CD4-positive, alpha-beta T cell (primary cell): ENCODE measurements at regions not wholly inside any gene's neighbourhood (a gene's known extent, or its start where the extent isn't known, plus 50 kb on each side); places are given as distances from the start of the nearest gene placed in this dataset.

Experiments
- ATAC-seq: fragments of 200-7000 bp; cut with Tn5 transposase; one replicate; pipeline ENCODE4 v1.10.0; 2022; ENCODE audit warnings: mild to moderate bottlenecking; ENCODE audit not compliant: poor library complexity
- CTCF ChIA-PET: fragments of 350-600 bp; sonication (Branson Sonifier 250); formaldehyde crosslinking; loops from one replicate; lab custom pipeline; 2021; ENCODE audit warnings: antibody characterized with exemption, inconsistent platforms; lab: Charles Lee
- POLR2A ChIA-PET: fragments of 350-600 bp; sonication (Branson Sonifier 250); formaldehyde crosslinking; loops from one replicate; lab custom pipeline; 2021; ENCODE audit warnings: antibody characterized with exemption, inconsistent platforms; lab: Charles Lee
- DNase-seq, 14 experiments: peaks; one replicate each; pipeline ENCODE4 v3.0.0-alpha.2; 2013 to 2020; ENCODE audit warnings: mixed read lengths in 2 of 14
- H3K27ac ChIP-seq, 2 donors: one replicate each; pipeline versions ENCODE4 v1.5.1 to v1.7.0; 2013; ENCODE audit warnings: low read length in 2 of 2, low read depth in 1 of 2, mild to moderate bottlenecking in 1 of 2
- H3K27me3 ChIP-seq, 2 experiments: 1 replicate in 1 of 2; 2 replicates in 1 of 2; pipeline versions ENCODE4 v1.6.1 to v1.7.0; 2013; ENCODE audit warnings: low read length in 2 of 2, control low read depth in 1 of 2, mild to moderate bottlenecking in 1 of 2, moderate library complexity in 1 of 2; ENCODE audit not compliant: insufficient read depth in 2 of 2, control insufficient read depth in 1 of 2
- H3K36me3 ChIP-seq: one replicate; pipeline ENCODE4 v1.6.1; 2013; ENCODE audit warnings: low read length, control low read depth; ENCODE audit not compliant: insufficient read depth
- H3K4me1 ChIP-seq: one replicate; pipeline ENCODE4 v1.6.1; 2013; ENCODE audit warnings: low read length, control low read depth; ENCODE audit not compliant: insufficient read depth
- H3K4me3 ChIP-seq: one replicate; pipeline ENCODE4 v1.5.1; 2013; ENCODE audit warnings: mild to moderate bottlenecking, low read length, moderate library complexity
- H3K9me3 ChIP-seq, 2 experiments: 1 replicate in 1 of 2; 2 replicates in 1 of 2; pipeline versions ENCODE4 v1.6.1 to v1.7.0; 2013; ENCODE audit warnings: low read length in 2 of 2, mild to moderate bottlenecking in 2 of 2, control low read depth in 1 of 2, moderate library complexity in 1 of 2; ENCODE audit not compliant: control insufficient read depth in 1 of 2, insufficient read depth in 1 of 2
- H3K27ac Mint-ChIP-seq: one replicate; pipeline ENCODE4 v1.8.0; 2020; ENCODE audit warnings: mixed read lengths
- H3K27me3 Mint-ChIP-seq: one replicate; pipeline ENCODE4 v1.8.0; 2021; ENCODE audit warnings: mixed read lengths
- H3K36me3 Mint-ChIP-seq: one replicate; pipeline ENCODE4 v1.8.0; 2021; ENCODE audit warnings: low read depth, mixed read lengths
- H3K4me1 Mint-ChIP-seq: one replicate; pipeline ENCODE4 v1.8.0; 2021; ENCODE audit warnings: low read depth, mixed read lengths
- H3K4me3 Mint-ChIP-seq: one replicate; pipeline ENCODE4 v1.8.0; 2020; ENCODE audit warnings: mild to moderate bottlenecking, mixed read lengths
- H3K9me3 Mint-ChIP-seq: one replicate; pipeline ENCODE4 v1.8.0; 2020; ENCODE audit warnings: mixed read lengths
- intact Hi-C, 2 experiments: fragments of 100-400 bp; cut with DNase I in 1 of 2; cut with micrococcal nuclease in 1 of 2; formaldehyde crosslinking; loops; one replicate each; pipeline versions ENCODE4 v1.15.1 to v1.9.0; 2023 to 2025; cut with DNase I, micrococcal nuclease
- TF ChIP-seq, protein P1 (sequence below): fragments of 200-600 bp; IDR thresholded peaks from one replicate; pipeline ENCODE4 v1.8.0; 2022; ENCODE audit warnings: antibody characterized with exemption, mild to moderate bottlenecking

DNA sequence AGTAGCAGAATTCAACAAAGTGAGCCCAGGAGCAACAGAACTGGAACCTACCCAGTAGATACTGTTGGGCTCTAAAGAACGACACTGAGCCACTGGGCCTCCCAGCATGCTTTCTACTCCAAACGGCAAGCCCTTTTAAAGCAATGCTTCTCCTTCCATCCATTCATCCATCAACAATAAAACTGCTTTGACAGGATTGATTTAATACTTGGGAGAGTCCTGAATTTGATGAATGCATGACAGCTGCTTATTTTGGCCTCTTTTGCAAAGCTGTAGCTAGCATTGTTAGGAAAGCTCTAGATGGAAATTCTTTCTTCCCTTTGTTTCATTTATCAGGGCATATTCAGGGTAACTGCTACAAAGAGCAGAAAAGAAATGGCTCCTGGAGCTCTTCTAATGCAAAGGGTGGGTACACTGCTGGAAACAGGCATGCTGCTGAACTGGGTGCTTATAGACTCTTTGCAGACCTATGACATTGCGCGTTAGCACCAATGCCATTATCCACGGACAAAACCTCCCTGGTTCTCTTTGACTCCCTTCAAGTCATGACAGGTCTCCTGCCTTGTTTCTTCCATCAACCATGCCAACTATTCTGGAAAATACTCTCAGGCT lies 138.4 kb upstream of the HNRNPA3 start:
- TF ChIP-seq, protein P1, sequence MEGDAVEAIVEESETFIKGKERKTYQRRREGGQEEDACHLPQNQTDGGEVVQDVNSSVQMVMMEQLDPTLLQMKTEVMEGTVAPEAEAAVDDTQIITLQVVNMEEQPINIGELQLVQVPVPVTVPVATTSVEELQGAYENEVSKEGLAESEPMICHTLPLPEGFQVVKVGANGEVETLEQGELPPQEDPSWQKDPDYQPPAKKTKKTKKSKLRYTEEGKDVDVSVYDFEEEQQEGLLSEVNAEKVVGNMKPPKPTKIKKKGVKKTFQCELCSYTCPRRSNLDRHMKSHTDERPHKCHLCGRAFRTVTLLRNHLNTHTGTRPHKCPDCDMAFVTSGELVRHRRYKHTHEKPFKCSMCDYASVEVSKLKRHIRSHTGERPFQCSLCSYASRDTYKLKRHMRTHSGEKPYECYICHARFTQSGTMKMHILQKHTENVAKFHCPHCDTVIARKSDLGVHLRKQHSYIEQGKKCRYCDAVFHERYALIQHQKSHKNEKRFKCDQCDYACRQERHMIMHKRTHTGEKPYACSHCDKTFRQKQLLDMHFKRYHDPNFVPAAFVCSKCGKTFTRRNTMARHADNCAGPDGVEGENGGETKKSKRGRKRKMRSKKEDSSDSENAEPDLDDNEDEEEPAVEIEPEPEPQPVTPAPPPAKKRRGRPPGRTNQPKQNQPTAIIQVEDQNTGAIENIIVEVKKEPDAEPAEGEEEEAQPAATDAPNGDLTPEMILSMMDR: no peak
- H3K4me1 ChIP-seq: no peaks in the 10 kb centered on the region
- Mint-ChIP-seq H3K4me3 (no peak overlapping the region), H3K27me3 (peaks cover 42% of the 10 kb centered on the region), H3K9me3 (no peaks in the 10 kb centered on the region), H3K4me1 (no peaks in the 10 kb centered on the region), H3K36me3 (no peaks in the 10 kb centered on the region), H3K27ac (no peak overlapping the region)
- no peaks in the 10 kb centered on the region for H3K36me3 ChIP-seq
- POLR2A ChIA-PET: no interaction called here
- intact Hi-C loops: no loop called here
- no peak for DNase-seq
- CTCF ChIA-PET: no interaction called here
- H3K27me3 ChIP-seq: peaks cover 5% of the 10 kb centered on the region in 2 experiments
- no peak overlapping the region for H3K27ac ChIP-seq
- no peaks in the 10 kb centered on the region for H3K9me3 ChIP-seq
- no peak overlapping the region for H3K4me3 ChIP-seq
- no peak for ATAC-seq

DNA sequence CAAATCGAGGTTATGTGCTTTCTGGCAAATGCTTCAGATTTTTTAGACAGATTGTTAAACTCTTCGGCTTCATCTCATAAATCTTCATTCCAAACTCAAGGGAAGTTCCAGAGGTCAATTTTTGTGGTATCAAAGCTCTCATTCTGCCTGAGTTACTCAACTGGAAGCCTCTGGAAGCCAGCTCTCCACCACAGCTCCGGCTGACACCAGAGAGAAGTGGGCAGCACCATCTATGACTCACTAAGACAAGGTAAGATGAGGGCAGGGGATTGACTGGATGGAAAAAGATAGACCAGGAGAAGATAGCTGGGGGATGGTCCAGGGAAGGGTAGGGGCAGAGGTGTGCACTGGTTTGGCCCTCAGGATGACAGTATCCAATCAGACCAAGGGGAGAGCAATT lies 137.3 kb upstream of the HNRNPA3 start:
- H3K27ac ChIP-seq: no peak overlapping the region
- POLR2A ChIA-PET: no interaction called here

DNA sequence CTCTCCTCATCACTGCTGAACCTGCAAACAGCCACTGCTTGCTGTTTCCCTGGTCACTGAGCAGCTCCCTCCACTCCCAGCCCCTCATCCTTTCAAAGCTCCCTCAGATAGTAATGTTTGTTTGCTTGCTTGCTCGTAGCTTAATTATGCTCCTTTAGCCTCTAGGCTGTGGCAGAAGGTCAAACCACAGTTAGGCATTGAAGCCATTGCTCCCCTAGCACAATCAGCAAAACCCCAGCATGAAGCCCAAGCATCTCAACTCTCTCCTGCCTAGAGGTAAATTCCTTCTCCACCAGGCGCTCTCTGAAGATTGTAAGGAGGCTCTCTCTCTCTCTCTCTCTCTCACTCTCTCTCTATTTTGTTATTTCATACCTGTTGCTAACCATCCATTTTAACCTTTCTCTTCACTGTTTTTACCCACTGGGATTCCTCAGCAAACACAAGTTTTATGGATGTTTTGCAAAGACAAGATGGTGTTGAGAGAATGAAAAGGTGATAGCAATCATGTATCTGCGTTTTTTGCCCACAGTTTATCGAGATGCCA lies 135.9 kb upstream of the HNRNPA3 start:
- H3K27me3 Mint-ChIP-seq: peaks cover 35% of the 10 kb centered on the region
- no peaks in the 10 kb centered on the region for H3K4me1 Mint-ChIP-seq
- intact Hi-C loops: no loop called here

More for the DNA sequence above, 137.3 kb upstream of the HNRNPA3 start:
- no peaks in the 10 kb centered on the region for H3K9me3 ChIP-seq
- H3K4me1 ChIP-seq: no peaks in the 10 kb centered on the region
- H3K4me3 ChIP-seq: no peak overlapping the region
- DNase-seq (no peak), ATAC-seq (no peak)
- H3K4me3 Mint-ChIP-seq: no peak overlapping the region
- peaks cover 40% of the 10 kb centered on the region for H3K27me3 Mint-ChIP-seq
- H3K4me1 Mint-ChIP-seq: no peaks in the 10 kb centered on the region
- H3K36me3 Mint-ChIP-seq: no peaks in the 10 kb centered on the region
- no peak overlapping the region for H3K27ac Mint-ChIP-seq
- TF ChIP-seq, protein P1: no peak
- intact Hi-C loops: no loop called here
- no peaks in the 10 kb centered on the region for H3K9me3 Mint-ChIP-seq
- H3K36me3 ChIP-seq: no peaks in the 10 kb centered on the region
- H3K27me3 ChIP-seq: peaks cover 5% of the 10 kb centered on the region in 2 experiments
- CTCF ChIA-PET: no interaction called here

More for the DNA sequence above, 135.9 kb upstream of the HNRNPA3 start:
- Mint-ChIP-seq H3K9me3 (no peaks in the 10 kb centered on the region), H3K4me3 (no peak overlapping the region), H3K27ac (no peak overlapping the region), H3K36me3 (no peaks in the 10 kb centered on the region)
- no peak overlapping the region for H3K4me3 ChIP-seq
- no peak overlapping the region for H3K27ac ChIP-seq
- ATAC-seq (no peak), DNase-seq (no peak)
- H3K36me3 ChIP-seq: no peaks in the 10 kb centered on the region
- POLR2A ChIA-PET: no interaction called here
- H3K9me3 ChIP-seq: no peaks in the 10 kb centered on the region
- CTCF ChIA-PET: no interaction called here
- TF ChIP-seq, protein P1: no peak
- H3K4me1 ChIP-seq: no peaks in the 10 kb centered on the region
- no peaks in the 10 kb centered on the region for H3K27me3 ChIP-seq
